Nephron progenitor cell (in vitro differentiated cells): ENCODE measurements at regions not wholly inside any gene's neighbourhood (a gene's known extent, or its start where the extent isn't known, plus 50 kb on each side); places are given as distances from the start of the nearest gene placed in this dataset.

Experiments
- DNase-seq: peaks from one replicate; pipeline ENCODE4 v3.0.0; 2021
- H3K27ac Mint-ChIP-seq: 2 replicates; pipeline ENCODE4 v1.8.0; 2021; ENCODE audit warnings: mild to moderate bottlenecking, moderate library complexity, mixed read lengths
- H3K27me3 Mint-ChIP-seq: 2 replicates; pipeline ENCODE4 v1.8.0; 2021; ENCODE audit warnings: mild to moderate bottlenecking, low read depth, mixed read lengths; ENCODE audit not compliant: poor library complexity
- H3K36me3 Mint-ChIP-seq: 2 replicates; pipeline ENCODE4 v1.8.0; 2021; ENCODE audit warnings: low read depth, mixed read lengths
- H3K4me1 Mint-ChIP-seq: 2 replicates; pipeline ENCODE4 v1.8.0; 2021; ENCODE audit warnings: mixed read lengths
- H3K4me3 Mint-ChIP-seq: 2 replicates; pipeline ENCODE4 v1.8.0; 2021; ENCODE audit warnings: mild to moderate bottlenecking, moderate library complexity, mixed read lengths
- H3K9me3 Mint-ChIP-seq: 2 replicates; pipeline ENCODE4 v1.8.0; 2021; ENCODE audit warnings: mild to moderate bottlenecking, moderate library complexity, mixed read lengths
- CTCF ChIP-seq: fragments of 200-600 bp; sonication (generic); IDR thresholded peaks from 2 replicates; pipeline ENCODE4 v1.5.0; 2021; ENCODE audit warnings: antibody characterized with exemption

GRCh38 chr5:57863661-57864060 is 381.1 kb upstream of the ACTBL2 start:
- peak overlapping the region; percentile 91 for H3K27ac Mint-ChIP-seq
- no peaks in the 10 kb centered on the region for H3K27me3 Mint-ChIP-seq

GRCh38 chr5:57862942-57863341 is 380.3 kb upstream of the ACTBL2 start:
- no peaks in the 10 kb centered on the region for H3K27me3 Mint-ChIP-seq
- H3K27ac Mint-ChIP-seq, result peak overlapping the region; percentile 1
- peaks cover 11% of the 10 kb centered on the region for H3K9me3 Mint-ChIP-seq
- peaks cover 32% of the 10 kb centered on the region for H3K4me1 Mint-ChIP-seq
- H3K4me3 Mint-ChIP-seq, result no peak overlapping the region
- DNase-seq, result no peak
- H3K36me3 Mint-ChIP-seq, result no peaks in the 10 kb centered on the region
- no peak for TF ChIP-seq CTCF

More at GRCh38 chr5:57863661-57864060, 381.1 kb upstream of the ACTBL2 start:
- H3K4me1 Mint-ChIP-seq, result peaks cover 29% of the 10 kb centered on the region
- no peaks in the 10 kb centered on the region for H3K36me3 Mint-ChIP-seq
- no peak for DNase-seq
- no peak overlapping the region for H3K4me3 Mint-ChIP-seq
- H3K9me3 Mint-ChIP-seq, result peaks cover 12% of the 10 kb centered on the region
- no peak for TF ChIP-seq CTCF

DNA sequence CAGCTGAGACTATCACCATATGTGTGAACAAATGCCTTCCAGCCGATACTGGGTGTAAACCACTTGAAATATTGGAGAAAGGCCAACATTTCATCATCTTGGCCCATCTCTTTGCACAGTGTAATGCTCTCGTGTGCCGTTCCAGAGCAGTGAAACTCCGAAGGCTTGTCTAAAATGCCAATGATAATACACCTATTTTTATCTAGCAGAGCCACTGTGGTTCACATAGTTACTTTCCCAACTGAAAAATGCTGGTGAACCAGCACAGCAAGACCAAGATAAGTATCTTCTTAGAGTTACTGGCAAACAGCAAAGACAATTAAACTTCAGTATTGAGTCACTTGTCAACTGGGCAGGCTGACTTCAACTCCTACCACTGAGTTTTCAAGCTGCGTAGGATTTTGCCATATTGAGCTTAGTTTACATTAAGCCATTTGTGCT is 379.9 kb upstream of the ACTBL2 start:
- Mint-ChIP-seq H3K9me3 (peaks cover 11% of the 10 kb centered on the region), H3K4me3 (no peak overlapping the region), H3K4me1 (peaks cover 32% of the 10 kb centered on the region), H3K27me3 (no peaks in the 10 kb centered on the region), H3K36me3 (no peaks in the 10 kb centered on the region), H3K27ac (no peak overlapping the region)
- no peak for DNase-seq
- TF ChIP-seq CTCF, result no peak

DNA sequence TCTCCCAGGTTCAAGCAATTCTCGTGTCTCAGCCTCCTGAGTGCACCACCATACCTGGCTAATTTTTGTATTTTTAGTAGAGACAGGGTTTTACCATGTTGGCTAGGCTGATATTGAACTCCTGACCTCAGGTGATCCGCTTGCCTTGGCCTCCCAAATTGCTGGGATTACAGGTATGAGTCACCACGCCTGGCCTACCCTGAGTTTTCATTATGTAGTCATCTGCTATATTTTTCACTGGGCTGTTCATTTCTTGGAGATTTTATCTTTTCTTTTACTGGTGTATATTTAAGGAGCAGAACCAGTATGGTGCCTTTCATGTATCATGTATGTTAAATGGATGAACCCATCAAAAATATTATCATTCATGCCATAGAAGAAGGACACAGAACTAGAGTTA is 377.0 kb upstream of the ACTBL2 start:
- no peak for DNase-seq
- no peaks in the 10 kb centered on the region for H3K27me3 Mint-ChIP-seq
- no peaks in the 10 kb centered on the region for H3K36me3 Mint-ChIP-seq
- no peak overlapping the region for H3K27ac Mint-ChIP-seq
- no peak for TF ChIP-seq CTCF
- H3K4me3 Mint-ChIP-seq, result no peak overlapping the region
- peaks cover 32% of the 10 kb centered on the region for H3K4me1 Mint-ChIP-seq
- peaks cover 8% of the 10 kb centered on the region for H3K9me3 Mint-ChIP-seq

DNA sequence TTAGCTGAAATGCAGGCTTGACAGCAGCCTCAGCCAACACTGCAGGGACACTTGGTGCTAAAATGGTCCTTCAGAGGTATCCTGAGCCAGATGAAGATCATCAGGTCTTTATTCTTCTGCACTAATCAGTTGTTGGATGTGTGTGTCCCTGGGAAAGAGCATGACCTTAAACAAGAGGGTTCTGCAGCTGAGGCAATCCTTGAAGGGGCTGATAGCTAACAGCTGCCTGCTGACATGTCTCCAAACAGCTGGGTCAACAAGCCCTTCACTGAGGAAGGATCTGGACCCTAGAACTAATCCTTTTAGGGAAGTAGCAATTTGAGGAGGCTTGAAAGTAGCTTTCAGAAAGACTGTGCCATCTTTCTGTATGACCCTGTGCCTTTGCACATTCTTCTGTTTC is 376.3 kb upstream of the ACTBL2 start:
- no peak for DNase-seq
- H3K27ac Mint-ChIP-seq, result peak overlapping the region; percentile 69
- H3K36me3 Mint-ChIP-seq, result no peaks in the 10 kb centered on the region
- H3K27me3 Mint-ChIP-seq, result no peaks in the 10 kb centered on the region
- no peak overlapping the region for H3K4me3 Mint-ChIP-seq
- peaks cover 38% of the 10 kb centered on the region for H3K4me1 Mint-ChIP-seq
- peaks cover 8% of the 10 kb centered on the region for H3K9me3 Mint-ChIP-seq
- no peak for TF ChIP-seq CTCF

- DNase-seq, result no peak
- Mint-ChIP-seq H3K27me3 (no peaks in the 10 kb centered on the region), H3K4me1 (peaks cover 32% of the 10 kb centered on the region), H3K9me3 (peaks cover 8% of the 10 kb centered on the region), H3K36me3 (no peaks in the 10 kb centered on the region), H3K4me3 (no peak overlapping the region), H3K27ac (no peak overlapping the region)
- TF ChIP-seq CTCF, result no peak
Observed at GRCh38 chr5:57857696-57858095, 375.1 kb upstream of the ACTBL2 start.
